ENCODE measurements at regions not wholly inside any gene's neighbourhood (a gene's known extent, or its start where the extent isn't known, plus 50 kb on each side); places are given as distances from the start of the nearest gene placed in this dataset.

DNA sequence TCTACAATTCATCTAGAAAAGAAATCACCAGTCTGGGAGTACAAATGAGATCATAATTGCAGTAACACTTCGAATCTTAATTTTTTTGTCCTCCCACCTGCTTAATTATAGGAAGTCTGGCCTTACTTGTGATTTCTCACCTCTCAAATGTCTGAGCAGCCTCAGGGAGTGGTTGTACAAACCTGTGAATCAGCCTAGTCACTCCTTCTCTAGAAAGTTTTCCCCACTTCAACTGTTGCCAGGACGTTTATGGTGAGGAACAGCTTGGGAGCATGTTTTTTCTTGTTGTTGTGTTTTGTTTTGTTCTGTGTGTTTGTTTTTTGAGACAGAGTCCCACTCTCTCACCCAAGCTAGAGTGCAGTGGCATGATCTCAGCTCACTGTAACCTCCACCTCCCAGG is 50.3 kb upstream of the CLDN10 start:
- no peaks in the 10 kb centered on the region for H3K4me1 ChIP-seq (ENCODE audit: control insufficient read depth, insufficient read depth, low read length)
- no peak overlapping the region for H3K4me3 ChIP-seq (ENCODE audit: low read length)

More for the DNA sequence above, 50.3 kb upstream of the CLDN10 start:
- no peaks in the 10 kb centered on the region for H3K36me3 ChIP-seq (ENCODE audit: control insufficient read depth, insufficient read depth, low read length, severe bottlenecking)
- H3K9me3 ChIP-seq (ENCODE audit: control insufficient read depth, low read length): peaks cover 13% of the 10 kb centered on the region
- H3K9ac ChIP-seq (ENCODE audit: low read length): no peak overlapping the region
- no peak for DNase-seq (ENCODE audit: low read depth)
- H3K27me3 ChIP-seq (replicated peaks; ENCODE audit: control insufficient read depth, insufficient read depth, low read length): peaks cover 13% of the 10 kb centered on the region
